ENCODE measurements at regions not wholly inside any gene's neighbourhood (a gene's known extent, or its start where the extent isn't known, plus 50 kb on each side); places are given as distances from the start of the nearest gene placed in this dataset.
"Not testable (repeated sequence)": the region's sequence is repeated elsewhere in the genome, so short reads cannot be mapped to it uniquely, and the experiment has no call there.

DNA sequence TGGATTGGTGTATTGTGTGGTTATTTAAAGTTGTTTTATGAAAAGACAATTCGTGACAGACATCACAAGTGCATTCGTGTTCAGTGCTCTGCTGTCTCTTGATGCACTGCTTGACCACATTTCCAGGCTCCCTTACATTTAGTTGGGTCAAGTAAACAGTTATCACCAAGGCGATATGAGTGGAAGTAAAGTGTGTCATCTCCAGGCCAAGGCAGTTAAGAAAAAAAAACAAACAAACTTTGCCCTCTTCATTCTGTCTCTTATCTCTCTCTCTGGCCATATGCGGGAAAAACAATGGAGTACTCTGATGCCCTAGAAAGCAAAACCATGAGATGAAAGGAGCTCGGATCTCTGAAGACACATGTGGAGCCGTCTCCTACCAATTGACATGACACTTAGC is 131.1 kb downstream of the DSEL start:
- DNase-seq (no peak), ATAC-seq (ENCODE audit: insufficient read depth, low FRiP score) (no peak)
- TF ChIP-seq, protein P1, sequence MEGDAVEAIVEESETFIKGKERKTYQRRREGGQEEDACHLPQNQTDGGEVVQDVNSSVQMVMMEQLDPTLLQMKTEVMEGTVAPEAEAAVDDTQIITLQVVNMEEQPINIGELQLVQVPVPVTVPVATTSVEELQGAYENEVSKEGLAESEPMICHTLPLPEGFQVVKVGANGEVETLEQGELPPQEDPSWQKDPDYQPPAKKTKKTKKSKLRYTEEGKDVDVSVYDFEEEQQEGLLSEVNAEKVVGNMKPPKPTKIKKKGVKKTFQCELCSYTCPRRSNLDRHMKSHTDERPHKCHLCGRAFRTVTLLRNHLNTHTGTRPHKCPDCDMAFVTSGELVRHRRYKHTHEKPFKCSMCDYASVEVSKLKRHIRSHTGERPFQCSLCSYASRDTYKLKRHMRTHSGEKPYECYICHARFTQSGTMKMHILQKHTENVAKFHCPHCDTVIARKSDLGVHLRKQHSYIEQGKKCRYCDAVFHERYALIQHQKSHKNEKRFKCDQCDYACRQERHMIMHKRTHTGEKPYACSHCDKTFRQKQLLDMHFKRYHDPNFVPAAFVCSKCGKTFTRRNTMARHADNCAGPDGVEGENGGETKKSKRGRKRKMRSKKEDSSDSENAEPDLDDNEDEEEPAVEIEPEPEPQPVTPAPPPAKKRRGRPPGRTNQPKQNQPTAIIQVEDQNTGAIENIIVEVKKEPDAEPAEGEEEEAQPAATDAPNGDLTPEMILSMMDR (IDR thresholded peaks at IDR 0.05; ENCODE audit: control extremely low read depth, extremely low read depth): no peak
- H3K36me3 ChIP-seq (ENCODE audit: control insufficient read depth in 4 of 4, insufficient read depth in 4 of 4, low read length in 4 of 4): no peaks in the 10 kb centered on the region
- no peak overlapping the region for H3K4me3 ChIP-seq
- H3K27ac ChIP-seq (ENCODE audit: low read depth in 1 of 2, low read length in 1 of 2): no peak overlapping the region
- H3K9me3 ChIP-seq (ENCODE audit: control insufficient read depth in 4 of 4, insufficient read depth in 3 of 4, low read length in 3 of 4): no peaks in the 10 kb centered on the region
- no peaks in the 10 kb centered on the region for H3K27me3 ChIP-seq (ENCODE audit: control insufficient read depth in 3 of 3, insufficient read depth in 3 of 3, low read length in 2 of 3)
- H3K4me1 ChIP-seq (ENCODE audit: control insufficient read depth in 5 of 5, insufficient read depth in 5 of 5, low read length in 5 of 5): no peaks in the 10 kb centered on the region
- WGBS, 2 donors: 42 to 56% methylated on average over 6 of the region's 6 CpGs
- no peak overlapping the region for H3K9ac ChIP-seq (ENCODE audit: insufficient read depth in 1 of 2, low read length in 2 of 2)

DNA sequence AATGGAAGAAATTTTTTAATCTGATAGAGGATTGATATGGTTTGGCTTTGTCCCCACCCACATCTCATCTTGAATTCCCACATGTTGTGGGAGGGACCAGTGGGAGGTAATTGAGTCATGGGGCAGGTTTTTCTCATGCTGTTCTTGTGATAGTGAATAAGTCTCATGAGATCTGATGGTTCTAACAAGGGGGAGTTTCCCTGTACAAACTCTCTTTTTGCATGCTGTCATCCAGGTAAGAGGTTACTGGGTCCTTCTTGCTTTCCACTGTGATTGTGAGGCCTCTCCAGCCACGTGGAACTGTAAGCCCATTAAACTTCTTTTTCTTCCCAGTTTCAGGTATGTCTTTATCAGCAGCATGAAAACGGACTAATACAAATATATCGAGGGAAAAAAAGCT is 132.5 kb downstream of the DSEL start:
- not testable (repeated sequence) for H3K4me3 ChIP-seq; H3K9me3 ChIP-seq (ENCODE audit: control insufficient read depth in 4 of 4, insufficient read depth in 3 of 4, low read length in 3 of 4); H3K4me1 ChIP-seq (ENCODE audit: control insufficient read depth in 5 of 5, insufficient read depth in 5 of 5, low read length in 5 of 5); H3K27me3 ChIP-seq (ENCODE audit: control insufficient read depth in 3 of 3, insufficient read depth in 3 of 3, low read length in 2 of 3); H3K36me3 ChIP-seq (ENCODE audit: control insufficient read depth in 4 of 4, insufficient read depth in 4 of 4, low read length in 4 of 4); H3K9ac ChIP-seq (ENCODE audit: insufficient read depth in 1 of 2, low read length in 2 of 2); DNase-seq; H3K27ac ChIP-seq (ENCODE audit: low read depth in 1 of 2, low read length in 1 of 2); ATAC-seq (ENCODE audit: insufficient read depth, low FRiP score)
- WGBS, 2 donors: 62 to 72% methylated on average over 3 of the region's 3 CpGs

DNA sequence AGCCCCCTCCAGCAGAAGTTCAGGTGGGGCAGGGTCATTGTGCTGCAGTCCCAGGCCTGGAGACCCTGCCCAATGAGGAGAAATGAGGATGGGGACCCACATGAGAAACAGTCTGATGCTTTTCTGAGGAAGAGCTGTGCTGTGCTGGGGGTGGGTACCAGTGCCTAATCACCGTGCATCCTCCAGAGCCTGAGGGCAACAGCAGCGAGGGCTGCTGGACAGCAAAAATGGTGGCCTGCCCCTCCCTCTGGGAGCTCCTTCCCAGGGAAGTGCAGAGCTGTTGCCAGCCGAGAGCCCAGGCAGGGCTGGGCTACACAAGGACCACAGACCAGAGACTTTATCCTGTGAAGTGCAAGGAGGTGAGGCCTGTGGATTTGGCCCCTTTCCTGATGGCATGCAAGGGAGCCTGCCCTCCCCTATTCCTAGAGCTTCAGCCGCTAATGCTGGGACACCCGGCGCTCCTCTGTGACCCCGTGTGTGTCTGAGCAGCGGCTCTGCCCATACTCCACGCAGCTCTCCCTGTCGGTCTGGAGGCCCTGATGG is 134.8 kb downstream of the DSEL start:
- ATAC-seq (ENCODE audit: insufficient read depth, low FRiP score): no peak

DNA sequence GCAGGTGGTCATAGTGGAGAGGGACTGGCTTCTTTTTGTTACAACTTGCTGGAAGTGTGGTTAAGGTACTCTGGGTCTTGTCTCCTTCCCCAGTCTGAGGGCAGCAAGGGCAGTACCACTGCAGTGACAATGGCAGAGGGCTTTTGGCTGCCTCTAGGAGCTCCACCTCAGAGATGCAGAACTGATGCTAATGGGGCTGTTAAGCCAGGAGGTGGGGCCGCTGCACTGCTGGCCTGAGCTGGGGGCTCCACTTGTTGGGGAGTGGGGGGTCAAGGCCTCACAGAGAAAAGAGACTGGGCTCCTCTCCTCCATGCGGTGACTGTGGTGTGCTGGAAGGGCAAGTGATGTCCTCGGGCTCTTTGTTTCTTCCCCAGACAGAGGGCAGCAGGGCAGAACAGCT is 135.7 kb downstream of the DSEL start:
- no peak for ATAC-seq (ENCODE audit: insufficient read depth, low FRiP score)
- DNase-seq: no peak
- H3K4me3 ChIP-seq: no peak overlapping the region
- H3K27me3 ChIP-seq (ENCODE audit: control insufficient read depth in 3 of 3, insufficient read depth in 3 of 3, low read length in 2 of 3): no peaks in the 10 kb centered on the region
- no peaks in the 10 kb centered on the region for H3K36me3 ChIP-seq (ENCODE audit: control insufficient read depth in 4 of 4, insufficient read depth in 4 of 4, low read length in 4 of 4)
- TF ChIP-seq, protein P1 (IDR thresholded peaks at IDR 0.05; ENCODE audit: control extremely low read depth, extremely low read depth): no peak
- no peak overlapping the region for H3K9ac ChIP-seq (ENCODE audit: insufficient read depth in 1 of 2, low read length in 2 of 2)
- H3K9me3 ChIP-seq (ENCODE audit: control insufficient read depth in 4 of 4, insufficient read depth in 3 of 4, low read length in 3 of 4): no peaks in the 10 kb centered on the region
- no peaks in the 10 kb centered on the region for H3K4me1 ChIP-seq (ENCODE audit: control insufficient read depth in 5 of 5, insufficient read depth in 5 of 5, low read length in 5 of 5)
- H3K27ac ChIP-seq (ENCODE audit: low read depth in 1 of 2, low read length in 1 of 2): no peak overlapping the region
- 92 to 97% methylated on average over 3 of the region's 3 CpGs for WGBS, 2 donors

More for the DNA sequence above, 134.8 kb downstream of the DSEL start:
- no peak overlapping the region for H3K9ac ChIP-seq (ENCODE audit: insufficient read depth in 1 of 2, low read length in 2 of 2)
- no peak overlapping the region for H3K4me3 ChIP-seq
- no peaks in the 10 kb centered on the region for H3K27me3 ChIP-seq (ENCODE audit: control insufficient read depth in 3 of 3, insufficient read depth in 3 of 3, low read length in 2 of 3)
- H3K9me3 ChIP-seq (ENCODE audit: control insufficient read depth in 4 of 4, insufficient read depth in 3 of 4, low read length in 3 of 4): no peaks in the 10 kb centered on the region
- TF ChIP-seq, protein P1 (IDR thresholded peaks at IDR 0.05; ENCODE audit: control extremely low read depth, extremely low read depth): no peak
- no peaks in the 10 kb centered on the region for H3K4me1 ChIP-seq (ENCODE audit: control insufficient read depth in 5 of 5, insufficient read depth in 5 of 5, low read length in 5 of 5)
- no peak overlapping the region for H3K27ac ChIP-seq (ENCODE audit: low read depth in 1 of 2, low read length in 1 of 2)
- H3K36me3 ChIP-seq (ENCODE audit: control insufficient read depth in 4 of 4, insufficient read depth in 4 of 4, low read length in 4 of 4): no peaks in the 10 kb centered on the region
- no peak for DNase-seq
- WGBS, 2 donors: 88 to 90% methylated on average over 10 of the region's 10 CpGs
